ENCODE measurements at regions not wholly inside any gene's neighbourhood (a gene's known extent, or its start where the extent isn't known, plus 50 kb on each side); places are given as distances from the start of the nearest gene placed in this dataset.

DNA sequence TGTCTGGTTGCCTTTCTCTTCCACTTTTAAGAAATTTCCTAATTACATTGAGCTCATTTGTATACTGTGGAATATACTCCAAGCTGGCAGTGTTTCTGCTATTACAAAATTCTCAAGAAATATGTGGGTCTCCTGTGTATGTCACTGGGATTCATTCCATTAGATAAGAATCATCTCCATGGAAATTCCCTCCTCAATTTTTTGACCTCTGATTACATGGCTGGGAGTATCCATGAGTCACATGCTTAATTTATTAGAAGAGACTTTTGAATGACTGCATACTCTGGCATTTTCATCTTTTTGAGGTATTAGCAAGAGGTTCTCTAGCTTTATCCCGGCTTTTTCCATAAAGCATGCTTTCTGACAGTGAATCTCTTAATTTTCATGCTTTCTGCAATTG lies 665.5 kb upstream of the CNTNAP5 start:
- H3K36me3 ChIP-seq: no peaks in the 10 kb centered on the region
- no peak overlapping the region for H3K4me3 ChIP-seq
- no peaks in the 10 kb centered on the region for H3K4me1 ChIP-seq (ENCODE audit: low read depth)
- H3K27ac ChIP-seq: no peak overlapping the region
- TF ChIP-seq, protein P1, sequence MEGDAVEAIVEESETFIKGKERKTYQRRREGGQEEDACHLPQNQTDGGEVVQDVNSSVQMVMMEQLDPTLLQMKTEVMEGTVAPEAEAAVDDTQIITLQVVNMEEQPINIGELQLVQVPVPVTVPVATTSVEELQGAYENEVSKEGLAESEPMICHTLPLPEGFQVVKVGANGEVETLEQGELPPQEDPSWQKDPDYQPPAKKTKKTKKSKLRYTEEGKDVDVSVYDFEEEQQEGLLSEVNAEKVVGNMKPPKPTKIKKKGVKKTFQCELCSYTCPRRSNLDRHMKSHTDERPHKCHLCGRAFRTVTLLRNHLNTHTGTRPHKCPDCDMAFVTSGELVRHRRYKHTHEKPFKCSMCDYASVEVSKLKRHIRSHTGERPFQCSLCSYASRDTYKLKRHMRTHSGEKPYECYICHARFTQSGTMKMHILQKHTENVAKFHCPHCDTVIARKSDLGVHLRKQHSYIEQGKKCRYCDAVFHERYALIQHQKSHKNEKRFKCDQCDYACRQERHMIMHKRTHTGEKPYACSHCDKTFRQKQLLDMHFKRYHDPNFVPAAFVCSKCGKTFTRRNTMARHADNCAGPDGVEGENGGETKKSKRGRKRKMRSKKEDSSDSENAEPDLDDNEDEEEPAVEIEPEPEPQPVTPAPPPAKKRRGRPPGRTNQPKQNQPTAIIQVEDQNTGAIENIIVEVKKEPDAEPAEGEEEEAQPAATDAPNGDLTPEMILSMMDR (IDR thresholded peaks at IDR 0.05; ENCODE audit: low read depth, low read length): no peak
- no peaks in the 10 kb centered on the region for H3K9me3 ChIP-seq (ENCODE audit: low read depth)
- DNase-seq (ENCODE audit: low read depth in 1 of 2, low spot score in 1 of 2): no peak
- no peaks in the 10 kb centered on the region for H3K27me3 ChIP-seq

DNA sequence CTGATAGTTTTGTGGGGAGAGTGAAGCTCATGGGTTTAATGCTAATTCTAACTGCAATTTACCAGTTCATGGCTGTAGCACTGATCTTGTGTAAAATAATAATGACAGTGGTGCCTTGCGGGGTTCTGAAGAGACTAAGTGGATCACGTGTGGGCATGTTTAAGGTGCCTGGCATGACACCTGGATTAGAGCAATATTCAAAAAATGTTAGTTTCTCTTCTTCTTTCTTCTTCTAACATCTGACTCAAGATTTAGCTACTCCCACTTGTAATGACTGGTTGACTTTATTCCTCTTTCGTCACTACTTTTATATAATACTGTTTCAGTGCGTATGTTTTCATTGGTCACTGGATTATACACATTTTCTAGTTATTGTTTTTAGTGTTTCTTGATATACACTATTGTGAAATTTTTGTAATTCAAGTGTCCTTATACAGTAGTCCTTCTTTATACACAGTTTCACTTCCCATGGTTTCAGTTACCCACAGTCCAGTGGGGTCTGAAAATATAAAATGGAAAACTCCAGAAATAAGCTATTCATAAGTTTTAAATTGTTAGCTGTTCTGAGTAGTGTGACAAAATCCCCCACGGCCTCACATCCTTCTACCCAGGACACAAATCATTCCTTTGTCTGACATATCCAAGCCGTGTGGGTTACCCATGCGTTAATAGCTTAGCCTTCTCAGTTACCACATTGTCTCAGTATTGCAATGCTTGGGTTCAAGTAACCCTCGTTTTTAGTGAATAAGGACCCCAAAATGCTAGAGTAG lies 662.2 kb upstream of the CNTNAP5 start:
- no peak for DNase-seq (ENCODE audit: low read depth in 1 of 2, low spot score in 1 of 2)
- TF ChIP-seq, protein P1 (IDR thresholded peaks at IDR 0.05; ENCODE audit: low read depth, low read length): no peak
- no peaks in the 10 kb centered on the region for H3K4me1 ChIP-seq (ENCODE audit: low read depth)

DNA sequence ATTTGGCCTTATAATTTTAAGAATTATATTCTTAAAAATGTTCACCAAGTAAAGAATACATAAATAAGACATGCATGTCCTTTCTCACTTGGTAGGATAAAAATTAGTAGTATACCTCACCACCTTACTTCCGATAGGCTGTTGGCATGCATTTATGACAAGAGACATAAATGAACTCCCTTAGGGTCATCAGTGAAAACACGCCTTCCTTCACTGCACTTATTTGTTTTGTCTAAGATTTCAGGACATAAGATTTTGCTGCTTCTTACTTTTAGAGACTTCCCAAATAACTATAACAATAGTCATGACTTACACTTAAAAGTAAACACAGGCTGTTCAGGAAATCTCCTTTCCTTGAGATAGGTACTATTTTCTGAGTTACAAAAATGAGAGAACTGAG lies 661.3 kb upstream of the CNTNAP5 start:
- TF ChIP-seq, protein P1 (IDR thresholded peaks at IDR 0.05; ENCODE audit: low read depth, low read length): no peak
- no peak overlapping the region for H3K27ac ChIP-seq
- H3K36me3 ChIP-seq: no peaks in the 10 kb centered on the region
- H3K27me3 ChIP-seq: no peaks in the 10 kb centered on the region
- no peaks in the 10 kb centered on the region for H3K4me1 ChIP-seq (ENCODE audit: low read depth)
- no peaks in the 10 kb centered on the region for H3K9me3 ChIP-seq (ENCODE audit: low read depth)
- DNase-seq (ENCODE audit: low read depth in 1 of 2, low spot score in 1 of 2): no peak
- no peak overlapping the region for H3K4me3 ChIP-seq

More for the DNA sequence above, 662.2 kb upstream of the CNTNAP5 start:
- H3K27me3 ChIP-seq: no peaks in the 10 kb centered on the region
- no peaks in the 10 kb centered on the region for H3K9me3 ChIP-seq (ENCODE audit: low read depth)
- H3K36me3 ChIP-seq: no peaks in the 10 kb centered on the region
- H3K4me3 ChIP-seq: no peak overlapping the region
- H3K27ac ChIP-seq: no peak overlapping the region

DNA sequence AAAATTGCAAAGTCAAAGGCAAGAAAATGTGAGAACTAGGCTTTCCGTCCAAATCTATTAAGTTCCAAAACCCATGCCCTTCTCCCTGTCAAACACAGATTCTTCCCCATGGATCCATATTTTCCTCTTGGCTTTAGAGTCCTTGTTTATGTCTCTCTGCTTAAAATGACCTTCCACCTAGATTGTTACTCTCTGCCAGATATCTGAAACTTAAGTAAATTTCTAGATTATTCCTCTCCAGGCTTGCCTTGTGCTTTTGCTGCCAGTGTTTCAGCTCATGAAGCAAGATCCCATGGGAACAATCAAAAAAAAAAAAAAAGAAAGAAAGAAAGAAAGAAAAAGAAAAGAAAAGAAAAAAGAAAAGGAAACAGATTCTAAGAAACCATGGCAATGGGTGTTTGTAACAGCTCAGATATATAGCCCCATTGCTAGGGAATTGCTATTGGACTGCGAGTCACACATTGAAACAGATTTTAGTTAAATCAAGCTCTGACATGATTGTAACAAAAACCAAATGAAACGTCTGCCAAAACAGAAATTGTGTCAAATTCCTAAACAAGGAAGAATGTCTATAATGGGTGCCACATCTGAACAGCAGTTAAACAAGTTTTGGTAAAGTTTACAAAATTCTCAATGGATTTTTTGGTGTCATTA lies 660.7 kb upstream of the CNTNAP5 start:
- Histone ChIP-seq H3K27ac (no peak overlapping the region), H3K9me3 (ENCODE audit: low read depth) (no peaks in the 10 kb centered on the region), H3K4me3 (no peak overlapping the region), H3K27me3 (no peaks in the 10 kb centered on the region), H3K4me1 (ENCODE audit: low read depth) (no peaks in the 10 kb centered on the region), H3K36me3 (no peaks in the 10 kb centered on the region)
- peak in 1 of 2 donors; percentile 33 for DNase-seq (ENCODE audit: low read depth in 1 of 2, low spot score in 1 of 2)
- TF ChIP-seq, protein P1 (IDR thresholded peaks at IDR 0.05; ENCODE audit: low read depth, low read length): no peak

DNA sequence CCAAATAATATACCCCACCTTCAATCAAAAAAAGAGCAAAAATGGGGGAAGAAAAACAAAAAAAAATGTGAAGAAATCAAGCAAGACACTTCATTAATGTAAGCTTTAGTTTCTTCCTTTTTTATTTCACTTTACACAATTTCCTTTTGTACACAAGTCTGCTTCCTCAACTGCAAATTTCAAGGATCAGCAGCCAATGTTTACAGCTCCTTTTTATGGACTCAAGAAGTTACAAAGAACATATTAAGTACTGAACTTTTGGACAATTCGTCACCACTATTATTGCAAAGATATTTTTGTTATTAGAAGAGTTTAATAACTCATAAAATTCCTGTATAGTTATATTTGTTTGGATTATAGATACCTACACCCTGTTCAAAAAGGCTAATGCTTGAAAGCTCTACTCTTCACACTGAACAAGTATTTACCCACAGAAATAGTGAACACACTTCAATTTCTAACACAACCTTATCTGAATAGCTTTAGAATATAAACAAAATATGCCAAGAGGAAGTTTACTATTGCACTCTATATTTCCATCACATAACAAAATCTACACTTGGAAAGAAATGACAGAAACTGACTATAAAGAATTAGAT lies 658.7 kb upstream of the CNTNAP5 start:
- no peaks in the 10 kb centered on the region for H3K27me3 ChIP-seq
- H3K4me1 ChIP-seq (ENCODE audit: low read depth): no peaks in the 10 kb centered on the region
- H3K36me3 ChIP-seq: no peaks in the 10 kb centered on the region
- DNase-seq (ENCODE audit: low read depth in 1 of 2, low spot score in 1 of 2): no peak
- H3K27ac ChIP-seq: no peak overlapping the region
- no peaks in the 10 kb centered on the region for H3K9me3 ChIP-seq (ENCODE audit: low read depth)
- TF ChIP-seq, protein P1 (IDR thresholded peaks at IDR 0.05; ENCODE audit: low read depth, low read length): no peak
- H3K4me3 ChIP-seq: no peak overlapping the region
